Neural progenitor cell (in vitro differentiated cells): ENCODE measurements at regions not wholly inside any gene's neighbourhood (a gene's known extent, or its start where the extent isn't known, plus 50 kb on each side); places are given as distances from the start of the nearest gene placed in this dataset.

ENCODE experiments used
- EZH2 ChIP-seq: fragments of 200-600 bp; sonication (generic); IDR thresholded peaks from 2 replicates; pipeline ENCODE4 v1.6.1; 2017; ENCODE audit warnings: antibody characterized with exemption, mild to moderate bottlenecking, moderate library complexity
- EZH2phosphoT487 ChIP-seq: fragments of 200-600 bp; sonication (generic); IDR thresholded peaks from 2 replicates; pipeline ENCODE4 v1.6.1; 2017; ENCODE audit warnings: antibody characterized with exemption
- TF ChIP-seq, protein P1 (sequence below): fragments of 200-600 bp; sonication (generic); IDR thresholded peaks from 2 replicates; pipeline ENCODE4 v1.5.1; 2017; ENCODE audit warnings: antibody characterized with exemption, mild to moderate bottlenecking

DNA sequence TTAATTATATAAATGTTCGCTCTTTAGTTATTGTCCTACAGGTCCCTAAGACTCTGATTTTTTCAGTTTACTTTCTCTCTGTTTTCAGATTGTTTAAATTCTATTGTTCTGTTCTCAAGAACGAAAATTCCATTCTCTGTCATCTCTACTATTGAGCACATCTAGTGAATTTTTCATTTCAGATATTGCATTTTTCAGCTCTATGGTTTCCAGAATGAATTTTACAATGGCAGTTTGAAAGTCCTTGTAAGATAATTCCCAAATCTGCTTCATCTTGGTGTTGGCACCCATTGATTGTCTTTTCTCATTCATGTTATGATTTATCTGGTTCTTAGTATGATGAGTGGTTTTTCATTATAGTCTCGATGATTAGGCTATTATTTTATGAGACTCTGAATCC lies 519.6 kb upstream of the LRFN5 start:
- TF ChIP-seq, protein P1, sequence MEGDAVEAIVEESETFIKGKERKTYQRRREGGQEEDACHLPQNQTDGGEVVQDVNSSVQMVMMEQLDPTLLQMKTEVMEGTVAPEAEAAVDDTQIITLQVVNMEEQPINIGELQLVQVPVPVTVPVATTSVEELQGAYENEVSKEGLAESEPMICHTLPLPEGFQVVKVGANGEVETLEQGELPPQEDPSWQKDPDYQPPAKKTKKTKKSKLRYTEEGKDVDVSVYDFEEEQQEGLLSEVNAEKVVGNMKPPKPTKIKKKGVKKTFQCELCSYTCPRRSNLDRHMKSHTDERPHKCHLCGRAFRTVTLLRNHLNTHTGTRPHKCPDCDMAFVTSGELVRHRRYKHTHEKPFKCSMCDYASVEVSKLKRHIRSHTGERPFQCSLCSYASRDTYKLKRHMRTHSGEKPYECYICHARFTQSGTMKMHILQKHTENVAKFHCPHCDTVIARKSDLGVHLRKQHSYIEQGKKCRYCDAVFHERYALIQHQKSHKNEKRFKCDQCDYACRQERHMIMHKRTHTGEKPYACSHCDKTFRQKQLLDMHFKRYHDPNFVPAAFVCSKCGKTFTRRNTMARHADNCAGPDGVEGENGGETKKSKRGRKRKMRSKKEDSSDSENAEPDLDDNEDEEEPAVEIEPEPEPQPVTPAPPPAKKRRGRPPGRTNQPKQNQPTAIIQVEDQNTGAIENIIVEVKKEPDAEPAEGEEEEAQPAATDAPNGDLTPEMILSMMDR: no peak
- TF ChIP-seq EZH2: no peak
- no peak for TF ChIP-seq EZH2phosphoT487
